HEK293 (cell line): ENCODE measurements at regions not wholly inside any gene's neighbourhood (a gene's known extent, or its start where the extent isn't known, plus 50 kb on each side); places are given as distances from the start of the nearest gene placed in this dataset.

Experiments used
- CTCF ChIA-PET: fragments of 350-600 bp; formaldehyde crosslinking; extraction: SDS; loops from one replicate; lab custom pipeline; 2021; ENCODE audit warnings: antibody characterized with exemption; lab: Yijun Ruan, JAX
- POLR2A ChIA-PET: fragments of 300-600 bp; formaldehyde crosslinking; extraction: SDS; loops from one replicate; lab custom pipeline; 2020; ENCODE audit warnings: antibody characterized with exemption, inconsistent platforms; lab: Yijun Ruan, JAX
- H3K27ac ChIP-seq: fragments of 200-500 bp; sonication (Bioruptor generic); 2 replicates; pipeline ENCODE4 v1.5.1; 2014; ENCODE audit warnings: low read depth, low read length, control low read depth, inconsistent platforms; ENCODE audit errors: extremely low read depth
- H3K36me3 ChIP-seq, 2 experiments: fragments of 200-500 bp in 1 of 2; sonication (Bioruptor generic) in 1 of 2; 1 replicate in 1 of 2; 2 replicates in 1 of 2; pipeline ENCODE4 v1.5.1; 2014 to 2017; ENCODE audit warnings: inconsistent platforms in 2 of 2, low read length in 2 of 2; ENCODE audit not compliant: control insufficient read depth in 2 of 2, insufficient read depth in 1 of 2
- H3K4me1 ChIP-seq: fragments of 200-500 bp; sonication (Bioruptor generic); 2 replicates; pipeline ENCODE4 v1.5.1; 2014; ENCODE audit warnings: mild to moderate bottlenecking, low read length, inconsistent platforms; ENCODE audit not compliant: control insufficient read depth, insufficient read depth
- H3K4me3 ChIP-seq: 2 replicates; pipeline ENCODE4 v1.5.1; 2011; ENCODE audit warnings: low read depth, mild to moderate bottlenecking, control low read depth, low read length, moderate library complexity
- H3K9me3 ChIP-seq: fragments of 200-500 bp; sonication (Bioruptor generic); 2 replicates; pipeline ENCODE4 v1.5.1; 2014; ENCODE audit warnings: low read depth, low read length, inconsistent platforms; ENCODE audit not compliant: control insufficient read depth, insufficient read depth
- GFI1B ChIP-seq: fragments of 450-650 bp; formaldehyde crosslinking; IDR thresholded peaks from 2 replicates; pipeline ENCODE4 v1.5.1; 2016; ENCODE audit warnings: missing biosample characterization, missing genetic modification characterization
- SP2 ChIP-seq: fragments of 450-650 bp; formaldehyde crosslinking; IDR thresholded peaks from 2 replicates; pipeline ENCODE4 v1.5.1; 2016; ENCODE audit warnings: missing biosample characterization, missing genetic modification characterization
- ZNF138 ChIP-seq: fragments of 450-650 bp; formaldehyde crosslinking; IDR thresholded peaks from 2 replicates; pipeline ENCODE4 v1.5.1; 2016; ENCODE audit warnings: missing biosample characterization, missing genetic modification characterization, borderline replicate concordance
- ZNF157 ChIP-seq: fragments of 450-650 bp; formaldehyde crosslinking; IDR thresholded peaks from 2 replicates; pipeline ENCODE4 v1.5.1; 2016; ENCODE audit warnings: missing biosample characterization, missing genetic modification characterization
- ZNF16 ChIP-seq: fragments of 450-650 bp; formaldehyde crosslinking; IDR thresholded peaks from 2 replicates; pipeline ENCODE4 v1.5.1; 2016; ENCODE audit warnings: low read depth, missing biosample characterization, missing genetic modification characterization
- ZNF169 ChIP-seq: fragments of 450-650 bp; formaldehyde crosslinking; IDR thresholded peaks from 2 replicates; pipeline ENCODE4 v1.5.1; 2016; ENCODE audit warnings: missing biosample characterization, missing genetic modification characterization
- ZNF19 ChIP-seq: fragments of 450-650 bp; formaldehyde crosslinking; IDR thresholded peaks from 2 replicates; pipeline ENCODE4; 2016; ENCODE audit warnings: missing biosample characterization, missing genetic modification characterization, low read depth
- ZNF223 ChIP-seq: fragments of 450-650 bp; formaldehyde crosslinking; IDR thresholded peaks from 2 replicates; pipeline ENCODE4 v1.5.1; 2016; ENCODE audit warnings: missing biosample characterization, missing genetic modification characterization
- ZNF548 ChIP-seq: fragments of 450-650 bp; formaldehyde crosslinking; IDR thresholded peaks from 2 replicates; pipeline ENCODE4 v1.5.1; 2016; ENCODE audit warnings: missing biosample characterization, missing genetic modification characterization
- ZNF658 ChIP-seq: fragments of 450-650 bp; formaldehyde crosslinking; IDR thresholded peaks from 2 replicates; pipeline ENCODE4; 2016; ENCODE audit warnings: missing biosample characterization, missing genetic modification characterization
- TF ChIP-seq, protein P1 (sequence below): fragments of 450-650 bp; formaldehyde crosslinking; IDR thresholded peaks from 2 replicates; pipeline ENCODE4 v1.5.1; 2016; ENCODE audit warnings: missing biosample characterization, missing genetic modification characterization
- TF ChIP-seq, protein P2 (sequence below): fragments of 450-650 bp; formaldehyde crosslinking; IDR thresholded peaks from 2 replicates; pipeline ENCODE4 v1.5.1; 2017; ENCODE audit warnings: missing biosample characterization, missing genetic modification characterization
- TF ChIP-seq, protein P3 (sequence below): fragments of 450-650 bp; formaldehyde crosslinking; IDR thresholded peaks from 2 replicates; pipeline ENCODE4 v1.5.1; 2016; ENCODE audit warnings: missing biosample characterization, missing genetic modification characterization, borderline replicate concordance
- TF ChIP-seq, protein P4 (sequence below): fragments of 450-650 bp; formaldehyde crosslinking; IDR thresholded peaks from 2 replicates; pipeline ENCODE4 v1.5.1; 2016; ENCODE audit warnings: missing biosample characterization, missing genetic modification characterization
- TF ChIP-seq, protein P5 (sequence below): fragments of 450-650 bp; formaldehyde crosslinking; conservative IDR thresholded peaks from 2 replicates; pipeline ENCODE4 v1.5.1; 2016; ENCODE audit warnings: low read depth, missing biosample characterization, missing genetic modification characterization

DNA sequence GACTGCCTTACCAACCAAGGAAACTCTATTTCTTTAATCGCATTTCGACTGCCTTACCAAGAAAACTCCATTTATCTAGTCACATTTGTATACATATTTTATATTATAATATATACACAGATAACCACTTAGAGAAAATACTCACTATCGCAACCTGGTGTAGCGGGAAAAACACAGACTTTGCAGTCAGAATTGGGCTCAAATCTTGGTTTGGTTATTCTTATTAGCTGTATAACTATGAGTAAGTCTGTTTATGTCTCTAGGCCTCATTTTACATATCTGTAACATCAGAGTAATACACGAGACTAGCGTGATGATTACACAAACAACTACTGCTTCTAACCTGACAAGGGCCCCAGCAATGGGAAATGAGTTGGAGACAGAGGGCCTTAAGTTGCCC, 127.5 kb upstream of the POU5F2 start:
- CTCF ChIA-PET: no interaction called here
- Histone ChIP-seq H3K4me1 (no peaks in the 10 kb centered on the region), H3K9me3 (no peaks in the 10 kb centered on the region), H3K36me3 (no peaks in the 10 kb centered on the region)
- TF ChIP-seq ZNF548 (tag by site-specific recombination): no peak
- TF ChIP-seq ZNF19 (tag by site-specific recombination): no peak
- no peak for TF ChIP-seq ZNF658 (tag by site-specific recombination)
- no peak for TF ChIP-seq ZNF138
- TF ChIP-seq ZNF16: no peak
- TF ChIP-seq, protein P1, sequence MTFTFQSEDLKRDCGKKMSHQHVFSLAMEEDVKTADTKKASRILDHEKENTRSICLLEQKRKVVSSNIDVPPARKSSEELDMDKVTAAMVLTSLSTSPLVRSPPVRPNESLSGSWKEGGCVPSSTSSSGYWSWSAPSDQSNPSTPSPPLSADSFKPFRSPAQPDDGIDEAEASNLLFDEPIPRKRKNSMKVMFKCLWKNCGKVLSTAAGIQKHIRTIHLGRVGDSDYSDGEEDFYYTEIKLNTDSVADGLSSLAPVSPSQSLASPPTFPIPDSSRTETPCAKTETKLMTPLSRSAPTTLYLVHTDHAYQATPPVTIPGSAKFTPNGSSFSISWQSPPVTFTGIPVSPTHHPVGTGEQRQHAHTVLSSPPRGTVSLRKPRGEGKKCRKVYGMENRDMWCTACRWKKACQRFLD (tag by site-specific recombination): no peak
- no peak for TF ChIP-seq ZNF157
- TF ChIP-seq, protein P2, sequence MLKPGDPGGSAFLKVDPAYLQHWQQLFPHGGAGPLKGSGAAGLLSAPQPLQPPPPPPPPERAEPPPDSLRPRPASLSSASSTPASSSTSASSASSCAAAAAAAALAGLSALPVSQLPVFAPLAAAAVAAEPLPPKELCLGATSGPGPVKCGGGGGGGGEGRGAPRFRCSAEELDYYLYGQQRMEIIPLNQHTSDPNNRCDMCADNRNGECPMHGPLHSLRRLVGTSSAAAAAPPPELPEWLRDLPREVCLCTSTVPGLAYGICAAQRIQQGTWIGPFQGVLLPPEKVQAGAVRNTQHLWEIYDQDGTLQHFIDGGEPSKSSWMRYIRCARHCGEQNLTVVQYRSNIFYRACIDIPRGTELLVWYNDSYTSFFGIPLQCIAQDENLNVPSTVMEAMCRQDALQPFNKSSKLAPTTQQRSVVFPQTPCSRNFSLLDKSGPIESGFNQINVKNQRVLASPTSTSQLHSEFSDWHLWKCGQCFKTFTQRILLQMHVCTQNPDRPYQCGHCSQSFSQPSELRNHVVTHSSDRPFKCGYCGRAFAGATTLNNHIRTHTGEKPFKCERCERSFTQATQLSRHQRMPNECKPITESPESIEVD (tag by site-specific recombination): no peak
- TF ChIP-seq, protein P3, sequence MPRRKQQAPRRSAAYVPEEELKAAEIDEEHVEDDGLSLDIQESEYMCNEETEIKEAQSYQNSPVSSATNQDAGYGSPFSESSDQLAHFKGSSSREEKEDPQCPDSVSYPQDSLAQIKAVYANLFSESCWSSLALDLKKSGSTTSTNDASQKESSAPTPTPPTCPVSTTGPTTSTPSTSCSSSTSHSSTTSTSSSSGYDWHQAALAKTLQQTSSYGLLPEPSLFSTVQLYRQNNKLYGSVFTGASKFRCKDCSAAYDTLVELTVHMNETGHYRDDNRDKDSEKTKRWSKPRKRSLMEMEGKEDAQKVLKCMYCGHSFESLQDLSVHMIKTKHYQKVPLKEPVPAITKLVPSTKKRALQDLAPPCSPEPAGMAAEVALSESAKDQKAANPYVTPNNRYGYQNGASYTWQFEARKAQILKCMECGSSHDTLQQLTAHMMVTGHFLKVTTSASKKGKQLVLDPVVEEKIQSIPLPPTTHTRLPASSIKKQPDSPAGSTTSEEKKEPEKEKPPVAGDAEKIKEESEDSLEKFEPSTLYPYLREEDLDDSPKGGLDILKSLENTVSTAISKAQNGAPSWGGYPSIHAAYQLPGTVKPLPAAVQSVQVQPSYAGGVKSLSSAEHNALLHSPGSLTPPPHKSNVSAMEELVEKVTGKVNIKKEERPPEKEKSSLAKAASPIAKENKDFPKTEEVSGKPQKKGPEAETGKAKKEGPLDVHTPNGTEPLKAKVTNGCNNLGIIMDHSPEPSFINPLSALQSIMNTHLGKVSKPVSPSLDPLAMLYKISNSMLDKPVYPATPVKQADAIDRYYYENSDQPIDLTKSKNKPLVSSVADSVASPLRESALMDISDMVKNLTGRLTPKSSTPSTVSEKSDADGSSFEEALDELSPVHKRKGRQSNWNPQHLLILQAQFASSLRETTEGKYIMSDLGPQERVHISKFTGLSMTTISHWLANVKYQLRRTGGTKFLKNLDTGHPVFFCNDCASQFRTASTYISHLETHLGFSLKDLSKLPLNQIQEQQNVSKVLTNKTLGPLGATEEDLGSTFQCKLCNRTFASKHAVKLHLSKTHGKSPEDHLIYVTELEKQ (tag by site-specific recombination): no peak
- TF ChIP-seq ZNF169 (tag by site-specific recombination): no peak
- TF ChIP-seq SP2 (tag by site-specific recombination): no peak
- no peak for TF ChIP-seq ZNF223 (tag by site-specific recombination)
- TF ChIP-seq, all 188 proteins: peak for 0
- Histone ChIP-seq H3K27ac (no peak overlapping the region), H3K4me3 (no peak overlapping the region)
- POLR2A ChIA-PET: no interaction called here

DNA sequence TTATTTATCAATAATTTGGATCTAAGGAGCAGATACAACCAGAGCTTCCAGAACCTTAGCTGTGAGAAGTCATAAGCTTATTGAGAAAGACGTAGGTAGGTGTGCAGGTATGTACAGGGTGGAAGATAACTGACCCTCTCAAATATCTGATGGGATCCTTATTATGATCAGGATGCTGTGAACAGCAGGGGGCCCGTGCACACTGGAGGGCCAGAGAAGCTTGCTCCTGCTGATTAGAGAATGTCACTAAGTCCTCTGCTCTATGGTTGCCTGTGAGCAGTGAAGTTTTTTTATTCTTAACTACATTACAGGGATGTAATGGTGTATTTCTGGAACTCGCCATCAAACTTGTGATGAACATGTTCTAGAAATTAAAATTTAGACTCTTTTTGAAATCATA, 108.9 kb upstream of the POU5F2 start:
- Histone ChIP-seq H3K9me3 (no peaks in the 10 kb centered on the region), H3K27ac (no peak overlapping the region), H3K36me3 (no peaks in the 10 kb centered on the region), H3K4me3 (no peak overlapping the region), H3K4me1 (no peaks in the 10 kb centered on the region)
- ChIA-PET CTCF (no interaction called here), POLR2A (no interaction called here)
- TF ChIP-seq GFI1B (tag by site-specific recombination): no peak
- TF ChIP-seq, protein P4, sequence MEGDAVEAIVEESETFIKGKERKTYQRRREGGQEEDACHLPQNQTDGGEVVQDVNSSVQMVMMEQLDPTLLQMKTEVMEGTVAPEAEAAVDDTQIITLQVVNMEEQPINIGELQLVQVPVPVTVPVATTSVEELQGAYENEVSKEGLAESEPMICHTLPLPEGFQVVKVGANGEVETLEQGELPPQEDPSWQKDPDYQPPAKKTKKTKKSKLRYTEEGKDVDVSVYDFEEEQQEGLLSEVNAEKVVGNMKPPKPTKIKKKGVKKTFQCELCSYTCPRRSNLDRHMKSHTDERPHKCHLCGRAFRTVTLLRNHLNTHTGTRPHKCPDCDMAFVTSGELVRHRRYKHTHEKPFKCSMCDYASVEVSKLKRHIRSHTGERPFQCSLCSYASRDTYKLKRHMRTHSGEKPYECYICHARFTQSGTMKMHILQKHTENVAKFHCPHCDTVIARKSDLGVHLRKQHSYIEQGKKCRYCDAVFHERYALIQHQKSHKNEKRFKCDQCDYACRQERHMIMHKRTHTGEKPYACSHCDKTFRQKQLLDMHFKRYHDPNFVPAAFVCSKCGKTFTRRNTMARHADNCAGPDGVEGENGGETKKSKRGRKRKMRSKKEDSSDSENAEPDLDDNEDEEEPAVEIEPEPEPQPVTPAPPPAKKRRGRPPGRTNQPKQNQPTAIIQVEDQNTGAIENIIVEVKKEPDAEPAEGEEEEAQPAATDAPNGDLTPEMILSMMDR: no peak
- TF ChIP-seq, protein P5, sequence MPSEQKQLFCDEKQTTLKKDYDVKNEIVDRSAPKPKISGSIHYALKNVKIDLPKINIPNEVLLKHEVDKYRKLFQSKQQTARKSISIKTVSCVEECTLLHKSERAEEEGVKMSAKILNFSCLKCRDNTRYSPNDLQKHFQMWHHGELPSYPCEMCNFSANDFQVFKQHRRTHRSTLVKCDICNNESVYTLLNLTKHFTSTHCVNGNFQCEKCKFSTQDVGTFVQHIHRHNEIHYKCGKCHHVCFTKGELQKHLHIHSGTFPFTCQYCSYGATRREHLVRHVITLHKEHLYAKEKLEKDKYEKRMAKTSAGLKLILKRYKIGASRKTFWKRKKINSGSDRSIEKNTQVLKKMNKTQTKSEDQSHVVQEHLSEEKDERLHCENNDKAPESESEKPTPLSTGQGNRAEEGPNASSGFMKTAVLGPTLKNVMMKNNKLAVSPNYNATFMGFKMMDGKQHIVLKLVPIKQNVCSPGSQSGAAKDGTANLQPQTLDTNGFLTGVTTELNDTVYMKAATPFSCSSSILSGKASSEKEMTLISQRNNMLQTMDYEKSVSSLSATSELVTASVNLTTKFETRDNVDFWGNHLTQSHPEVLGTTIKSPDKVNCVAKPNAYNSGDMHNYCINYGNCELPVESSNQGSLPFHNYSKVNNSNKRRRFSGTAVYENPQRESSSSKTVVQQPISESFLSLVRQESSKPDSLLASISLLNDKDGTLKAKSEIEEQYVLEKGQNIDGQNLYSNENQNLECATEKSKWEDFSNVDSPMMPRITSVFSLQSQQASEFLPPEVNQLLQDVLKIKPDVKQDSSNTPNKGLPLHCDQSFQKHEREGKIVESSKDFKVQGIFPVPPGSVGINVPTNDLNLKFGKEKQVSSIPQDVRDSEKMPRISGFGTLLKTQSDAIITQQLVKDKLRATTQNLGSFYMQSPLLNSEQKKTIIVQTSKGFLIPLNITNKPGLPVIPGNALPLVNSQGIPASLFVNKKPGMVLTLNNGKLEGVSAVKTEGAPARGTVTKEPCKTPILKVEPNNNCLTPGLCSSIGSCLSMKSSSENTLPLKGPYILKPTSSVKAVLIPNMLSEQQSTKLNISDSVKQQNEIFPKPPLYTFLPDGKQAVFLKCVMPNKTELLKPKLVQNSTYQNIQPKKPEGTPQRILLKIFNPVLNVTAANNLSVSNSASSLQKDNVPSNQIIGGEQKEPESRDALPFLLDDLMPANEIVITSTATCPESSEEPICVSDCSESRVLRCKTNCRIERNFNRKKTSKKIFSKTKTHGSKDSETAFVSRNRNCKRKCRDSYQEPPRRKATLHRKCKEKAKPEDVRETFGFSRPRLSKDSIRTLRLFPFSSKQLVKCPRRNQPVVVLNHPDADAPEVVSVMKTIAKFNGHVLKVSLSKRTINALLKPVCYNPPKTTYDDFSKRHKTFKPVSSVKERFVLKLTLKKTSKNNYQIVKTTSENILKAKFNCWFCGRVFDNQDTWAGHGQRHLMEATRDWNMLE: no peak
